Small intestine (tissue), 7 donors: ENCODE measurements at regions not wholly inside any gene's neighbourhood (a gene's known extent, or its start where the extent isn't known, plus 50 kb on each side); places are given as distances from the start of the nearest gene placed in this dataset.

Experiments
- DNase-seq, 2 donors: peaks; one replicate each; pipeline versions ENCODE4 v3.0.0 to v3.0.0-alpha.2; 2013
- FAIRE-seq: peaks from 2 replicates; lab custom pipeline; 2012; peaks lifted over from hg19 to GRCh38; lab: Jason Lieb, UNC
- H3K27ac ChIP-seq, 3 donors: one replicate each; pipeline ENCODE4 v1.5.1; 2013; ENCODE audit warnings: low read length in 2 of 3, mild to moderate bottlenecking in 2 of 3, control low read depth in 1 of 3, inconsistent platforms in 1 of 3, low read depth in 1 of 3, moderate library complexity in 1 of 3
- H3K27me3 ChIP-seq, 3 donors: one replicate each; pipeline ENCODE4 v1.6.1; 2013; ENCODE audit warnings: low read length in 3 of 3, inconsistent platforms in 1 of 3; ENCODE audit not compliant: control insufficient read depth in 3 of 3, insufficient read depth in 3 of 3
- H3K36me3 ChIP-seq, 3 donors: one replicate each; pipeline ENCODE4 v1.6.1; 2013; ENCODE audit warnings: low read length in 3 of 3, inconsistent platforms in 1 of 3, low read depth in 1 of 3, mild to moderate bottlenecking in 1 of 3, moderate library complexity in 1 of 3; ENCODE audit not compliant: control insufficient read depth in 3 of 3, insufficient read depth in 2 of 3
- H3K4me1 ChIP-seq, 3 donors: one replicate each; pipeline ENCODE4 v1.6.1; 2013; ENCODE audit warnings: low read length in 2 of 3, inconsistent platforms in 1 of 3, low read depth in 1 of 3, mild to moderate bottlenecking in 1 of 3, moderate library complexity in 1 of 3; ENCODE audit not compliant: control insufficient read depth in 3 of 3, insufficient read depth in 2 of 3
- H3K4me3 ChIP-seq, 3 donors: one replicate each; pipeline ENCODE4 v1.5.1; 2013; ENCODE audit warnings: low read length in 3 of 3, control low read depth in 1 of 3, inconsistent platforms in 1 of 3, low read depth in 1 of 3, mild to moderate bottlenecking in 1 of 3, moderate library complexity in 1 of 3
- H3K9me3 ChIP-seq, 2 donors: one replicate each; pipeline ENCODE4 v1.6.1; 2013; ENCODE audit warnings: low read depth in 1 of 2, low read length in 1 of 2; ENCODE audit not compliant: control insufficient read depth in 2 of 2, insufficient read depth in 1 of 2
- WGBS, 3 donors: extraction: QIAGEN DNeasy Blood & Tissue Kit; methylation state at CpG; one replicate each; pipeline ENCODE4 v1.1.7; 2013; 5-methylcytosine and 5-hydroxymethylcytosine counted together
- donor health status: healthy with polysubstance abuse.
- donor health status: control.
- donor health status: control.
- donor health status: Bipolar disorder and iron deficiency.
- donor health status: healthy.

GRCh38 chr6:94260765-94261164, 841.4 kb upstream of the EPHA7 start:
- Histone ChIP-seq H3K4me3 (no peak overlapping the region), H3K9me3 (peaks cover 0 to 8% of the 10 kb centered on the region in 2 donors), H3K36me3 (no peaks in the 10 kb centered on the region), H3K4me1 (peaks cover 0 to 14% (median 0%) of the 10 kb centered on the region in 3 donors), H3K27me3 (no peaks in the 10 kb centered on the region), H3K27ac (peak overlapping the region in 1 of 3 donors; percentile 87)
- peak; percentile 70 to 77 for DNase-seq
- peak; percentile 93 for FAIRE-seq

- 31 to 58% (median 45%) methylated on average over 1 of the region's 1 CpG for WGBS, 3 donors
- H3K27ac ChIP-seq = no peak overlapping the region
- H3K36me3 ChIP-seq = no peaks in the 10 kb centered on the region
- no peaks in the 10 kb centered on the region for H3K27me3 ChIP-seq
- no peak for FAIRE-seq
- DNase-seq = peak; percentile 27 to 52
- no peak overlapping the region for H3K4me3 ChIP-seq
- no peaks in the 10 kb centered on the region for H3K4me1 ChIP-seq
- peaks cover 0 to 3% of the 10 kb centered on the region in 2 donors for H3K9me3 ChIP-seq
Observed at GRCh38 chr6:94254689-94255088, 835.3 kb upstream of the EPHA7 start.

GRCh38 chr6:94251878-94252277, 832.5 kb upstream of the EPHA7 start:
- H3K4me1 ChIP-seq = no peaks in the 10 kb centered on the region
- H3K36me3 ChIP-seq = no peaks in the 10 kb centered on the region
- no peaks in the 10 kb centered on the region for H3K27me3 ChIP-seq
- FAIRE-seq (no peak), DNase-seq (no peak)
- no peak overlapping the region for H3K4me3 ChIP-seq
- no peak overlapping the region for H3K27ac ChIP-seq
- no peaks in the 10 kb centered on the region for H3K9me3 ChIP-seq

GRCh38 chr6:94245395-94245794, 826.0 kb upstream of the EPHA7 start:
- DNase-seq = no peak
- no peaks in the 10 kb centered on the region for H3K36me3 ChIP-seq
- no peak overlapping the region for H3K27ac ChIP-seq
- H3K4me3 ChIP-seq = no peak overlapping the region
- H3K4me1 ChIP-seq = no peaks in the 10 kb centered on the region
- no peaks in the 10 kb centered on the region for H3K9me3 ChIP-seq
- FAIRE-seq = no peak
- WGBS, 3 donors = 85 to 94% (median 91%) methylated on average over 4 of the region's 4 CpGs
- H3K27me3 ChIP-seq = no peaks in the 10 kb centered on the region

- WGBS, 3 donors = 28 to 70% (median 29%) methylated on average over 1 of the region's 1 CpG
- no peaks in the 10 kb centered on the region for H3K9me3 ChIP-seq
- H3K27ac ChIP-seq = no peak overlapping the region
- no peaks in the 10 kb centered on the region for H3K36me3 ChIP-seq
- no peaks in the 10 kb centered on the region for H3K4me1 ChIP-seq
- DNase-seq = no peak
- no peaks in the 10 kb centered on the region for H3K27me3 ChIP-seq
- H3K4me3 ChIP-seq = no peak overlapping the region
- no peak for FAIRE-seq
Observed at GRCh38 chr6:94238868-94239267, 819.5 kb upstream of the EPHA7 start.

- no peaks in the 10 kb centered on the region for H3K4me1 ChIP-seq
- H3K4me3 ChIP-seq = no peak overlapping the region
- no peak for FAIRE-seq
- H3K27me3 ChIP-seq = no peaks in the 10 kb centered on the region
- DNase-seq = no peak
- no peaks in the 10 kb centered on the region for H3K36me3 ChIP-seq
- WGBS, 3 donors = 59 to 70% (median 66%) methylated on average over 4 of the region's 4 CpGs
- no peaks in the 10 kb centered on the region for H3K9me3 ChIP-seq
- H3K27ac ChIP-seq = no peak overlapping the region
Observed at GRCh38 chr6:94227741-94228140, 808.4 kb upstream of the EPHA7 start.

GRCh38 chr6:94217836-94218235, 798.5 kb upstream of the EPHA7 start:
- Histone ChIP-seq H3K27me3 (no peaks in the 10 kb centered on the region), H3K9me3 (no peaks in the 10 kb centered on the region), H3K36me3 (no peaks in the 10 kb centered on the region), H3K4me1 (no peaks in the 10 kb centered on the region), H3K4me3 (no peak overlapping the region), H3K27ac (no peak overlapping the region)
- peak in 1 of 2 donors; percentile 6 for DNase-seq
- 12 to 36% (median 24%) methylated on average over 2 of the region's 2 CpGs for WGBS, 3 donors
- no peak for FAIRE-seq

GRCh38 chr6:94215552-94215951, 796.2 kb upstream of the EPHA7 start:
- DNase-seq = no peak
- 79 to 89% (median 87%) methylated on average over 1 of the region's 1 CpG for WGBS, 3 donors
- Histone ChIP-seq H3K4me3 (no peak overlapping the region), H3K36me3 (no peaks in the 10 kb centered on the region), H3K27ac (no peak overlapping the region), H3K4me1 (no peaks in the 10 kb centered on the region), H3K27me3 (no peaks in the 10 kb centered on the region), H3K9me3 (no peaks in the 10 kb centered on the region)
- FAIRE-seq = no peak

- FAIRE-seq (no peak), DNase-seq (no peak)
- no peaks in the 10 kb centered on the region for H3K4me1 ChIP-seq
- H3K4me3 ChIP-seq = no peak overlapping the region
- H3K27ac ChIP-seq = no peak overlapping the region
- WGBS, 3 donors = 7 to 20% (median 12%) methylated on average over 2 of the region's 2 CpGs
- H3K27me3 ChIP-seq = no peaks in the 10 kb centered on the region
- H3K36me3 ChIP-seq = no peaks in the 10 kb centered on the region
- H3K9me3 ChIP-seq = no peaks in the 10 kb centered on the region
Observed at GRCh38 chr6:94213226-94213625, 793.9 kb upstream of the EPHA7 start.
